Psoas muscle (tissue), 7 donors: ENCODE measurements at regions not wholly inside any gene's neighbourhood (a gene's known extent, or its start where the extent isn't known, plus 50 kb on each side); places are given as distances from the start of the nearest gene placed in this dataset.

Experiments used
- ATAC-seq, 4 donors: fragments of 200-7000 bp; cut with Tn5 transposase; one replicate each; pipeline ENCODE4 v1.9.1; 2020; ENCODE audit warnings: moderate library complexity in 3 of 4, mild to moderate bottlenecking in 2 of 4
- DNase-seq, 2 donors: peaks; one replicate each; pipeline ENCODE4 v3.0.0-alpha.2; 2020
- H3K27ac ChIP-seq: fragments of 200-600 bp; one replicate; pipeline ENCODE4 v1.8.0; 2022
- H3K27me3 ChIP-seq, 3 donors: fragments of 200-600 bp in 1 of 3; one replicate each; pipeline versions ENCODE4 v1.6.1 to v1.8.0; 2013 to 2022; ENCODE audit warnings: low read length in 2 of 3, mild to moderate bottlenecking in 2 of 3, moderate library complexity in 1 of 3; ENCODE audit not compliant: insufficient read depth in 3 of 3
- H3K36me3 ChIP-seq, 2 donors: fragments of 200-600 bp in 1 of 2; one replicate each; pipeline versions ENCODE4 v1.6.1 to v1.8.0; 2013 to 2022; ENCODE audit warnings: low read depth in 1 of 2, mild to moderate bottlenecking in 1 of 2, moderate library complexity in 1 of 2; ENCODE audit not compliant: insufficient read depth in 1 of 2
- H3K4me1 ChIP-seq: fragments of 200-600 bp; one replicate; pipeline ENCODE4 v1.8.0; 2022
- H3K4me3 ChIP-seq: fragments of 200-600 bp; one replicate; pipeline ENCODE4 v1.8.0; 2022; ENCODE audit warnings: mild to moderate bottlenecking
- H3K9me3 ChIP-seq: fragments of 200-600 bp; one replicate; pipeline ENCODE4 v1.8.0; 2022
- WGBS, 3 donors: extraction: QIAGEN DNeasy Blood & Tissue Kit; methylation state at CpG; one replicate each; pipeline versions ENCODE4 v1.1.6 to v1.1.7; 2013; 5-methylcytosine and 5-hydroxymethylcytosine counted together
- intact Hi-C, 2 donors: fragments of 100-400 bp; cut with DNase I; formaldehyde crosslinking; loops; one replicate each; pipeline versions ENCODE4 v1.11.0 to v1.14.2; 2022
- TF ChIP-seq, protein P1 (sequence below): fragments of 200-600 bp; IDR thresholded peaks from one replicate; pipeline ENCODE4 v1.8.0; 2022; ENCODE audit warnings: antibody characterized with exemption
- donor health status: healthy with polysubstance abuse.
- donor health status: DM: no; HTN: no; CAD: no; lungs with moderate emphysema.
- donor health status: Bipolar disorder and iron deficiency.
- donor health status: healthy.
- donor health status: DM: yes; HTN: yes; CAD: no.
- donor health status: DM: no; HTN: no; CAD: no.
- donor health status: DM: yes; HTN: yes; CAD: no.

DNA sequence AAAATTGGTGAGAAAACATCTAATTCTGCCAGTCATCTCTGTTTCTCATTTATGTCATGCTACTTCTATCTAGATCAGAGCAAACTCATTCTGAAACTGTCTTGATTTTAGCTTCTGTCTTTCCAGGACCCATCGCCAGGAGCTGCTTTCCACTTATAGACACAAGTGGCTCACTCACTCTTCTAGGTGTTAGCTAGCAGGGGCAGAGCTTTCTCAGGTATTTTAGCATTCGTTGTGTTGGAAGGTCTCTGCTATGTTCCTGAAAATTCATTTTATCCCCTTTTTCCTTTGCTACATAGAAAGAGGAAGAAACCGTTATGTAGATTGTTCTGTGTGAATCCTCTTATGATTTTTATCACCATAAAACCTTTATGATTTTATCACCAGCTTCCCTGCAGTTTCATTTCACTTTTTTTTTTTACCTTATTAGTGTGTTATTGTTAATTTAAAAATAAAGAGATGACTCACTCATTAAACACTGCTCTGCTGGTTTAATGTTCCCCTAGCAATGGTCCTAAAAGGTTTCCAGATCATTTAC lies 246.6 kb upstream of the AADAT start:
- no peak for DNase-seq
- whole genome bisulfite sequencing, 3 donors: 75 to 76% (median 76%) methylated on average over 3 of the region's 3 CpGs
- intact Hi-C loops: no loop called here
- H3K4me3 ChIP-seq: no peak overlapping the region
- no peaks in the 10 kb centered on the region for H3K4me1 ChIP-seq
- no peaks in the 10 kb centered on the region for H3K36me3 ChIP-seq
- ATAC-seq: no peak
- no peaks in the 10 kb centered on the region for H3K27me3 ChIP-seq
- H3K9me3 ChIP-seq: no peaks in the 10 kb centered on the region
- TF ChIP-seq, protein P1, sequence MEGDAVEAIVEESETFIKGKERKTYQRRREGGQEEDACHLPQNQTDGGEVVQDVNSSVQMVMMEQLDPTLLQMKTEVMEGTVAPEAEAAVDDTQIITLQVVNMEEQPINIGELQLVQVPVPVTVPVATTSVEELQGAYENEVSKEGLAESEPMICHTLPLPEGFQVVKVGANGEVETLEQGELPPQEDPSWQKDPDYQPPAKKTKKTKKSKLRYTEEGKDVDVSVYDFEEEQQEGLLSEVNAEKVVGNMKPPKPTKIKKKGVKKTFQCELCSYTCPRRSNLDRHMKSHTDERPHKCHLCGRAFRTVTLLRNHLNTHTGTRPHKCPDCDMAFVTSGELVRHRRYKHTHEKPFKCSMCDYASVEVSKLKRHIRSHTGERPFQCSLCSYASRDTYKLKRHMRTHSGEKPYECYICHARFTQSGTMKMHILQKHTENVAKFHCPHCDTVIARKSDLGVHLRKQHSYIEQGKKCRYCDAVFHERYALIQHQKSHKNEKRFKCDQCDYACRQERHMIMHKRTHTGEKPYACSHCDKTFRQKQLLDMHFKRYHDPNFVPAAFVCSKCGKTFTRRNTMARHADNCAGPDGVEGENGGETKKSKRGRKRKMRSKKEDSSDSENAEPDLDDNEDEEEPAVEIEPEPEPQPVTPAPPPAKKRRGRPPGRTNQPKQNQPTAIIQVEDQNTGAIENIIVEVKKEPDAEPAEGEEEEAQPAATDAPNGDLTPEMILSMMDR: no peak
- no peak overlapping the region for H3K27ac ChIP-seq

DNA sequence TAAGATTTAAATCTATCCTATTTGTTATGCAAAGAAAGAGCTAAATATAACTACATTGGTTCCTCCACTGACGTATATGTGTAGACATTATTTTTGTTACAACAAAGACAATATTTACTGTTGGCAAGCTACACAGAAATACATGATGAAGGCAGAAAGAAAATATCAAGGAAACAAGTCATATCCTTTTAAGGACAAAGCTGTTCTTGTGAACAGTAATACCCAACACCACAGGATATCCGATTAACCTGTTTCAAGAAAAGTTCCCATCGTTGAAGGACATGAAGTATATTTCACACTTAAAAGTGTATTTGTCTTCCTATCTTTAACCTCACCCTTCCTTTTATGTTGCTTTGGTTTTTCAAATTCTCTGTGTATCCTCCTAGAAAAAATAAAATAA lies 235.8 kb upstream of the AADAT start:
- H3K27ac ChIP-seq: no peak overlapping the region
- no peaks in the 10 kb centered on the region for H3K9me3 ChIP-seq
- TF ChIP-seq, protein P1: no peak
- H3K27me3 ChIP-seq: no peaks in the 10 kb centered on the region
- no peaks in the 10 kb centered on the region for H3K36me3 ChIP-seq
- WGBS, 3 donors: 56 to 61% (median 61%) methylated on average over 3 of the region's 3 CpGs
- H3K4me3 ChIP-seq: no peak overlapping the region
- intact Hi-C loops: no loop called here
- no peaks in the 10 kb centered on the region for H3K4me1 ChIP-seq
- ATAC-seq: no peak
- no peak for DNase-seq

DNA sequence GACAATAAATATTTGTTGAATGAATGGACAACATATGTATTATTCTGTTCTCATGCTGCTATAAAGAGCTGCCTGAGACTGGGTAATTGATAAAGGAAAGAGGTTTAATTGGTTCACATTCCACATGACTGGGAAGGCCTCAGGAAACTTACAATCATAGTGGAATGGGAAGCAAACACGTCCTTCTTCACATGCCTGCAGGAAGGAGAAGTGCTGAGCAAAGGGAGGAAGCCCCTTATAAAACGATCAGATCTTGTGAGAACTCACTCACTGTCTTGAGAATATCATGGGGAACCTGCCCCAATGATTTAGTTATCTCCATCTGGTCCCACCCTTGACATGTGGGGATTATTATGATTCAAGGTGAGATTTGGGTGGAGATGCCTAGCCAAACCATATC lies 233.9 kb upstream of the AADAT start:
- 43 to 67% (median 60%) methylated on average over 2 of the region's 2 CpGs for WGBS, 3 donors
- no peaks in the 10 kb centered on the region for H3K27me3 ChIP-seq
- ATAC-seq: no peak
- H3K4me1 ChIP-seq: no peaks in the 10 kb centered on the region
- no peak overlapping the region for H3K4me3 ChIP-seq
- intact Hi-C loops: no loop called here
- H3K36me3 ChIP-seq: no peaks in the 10 kb centered on the region
- no peak for DNase-seq
- no peak overlapping the region for H3K27ac ChIP-seq
- TF ChIP-seq, protein P1: no peak
- H3K9me3 ChIP-seq: no peaks in the 10 kb centered on the region

DNA sequence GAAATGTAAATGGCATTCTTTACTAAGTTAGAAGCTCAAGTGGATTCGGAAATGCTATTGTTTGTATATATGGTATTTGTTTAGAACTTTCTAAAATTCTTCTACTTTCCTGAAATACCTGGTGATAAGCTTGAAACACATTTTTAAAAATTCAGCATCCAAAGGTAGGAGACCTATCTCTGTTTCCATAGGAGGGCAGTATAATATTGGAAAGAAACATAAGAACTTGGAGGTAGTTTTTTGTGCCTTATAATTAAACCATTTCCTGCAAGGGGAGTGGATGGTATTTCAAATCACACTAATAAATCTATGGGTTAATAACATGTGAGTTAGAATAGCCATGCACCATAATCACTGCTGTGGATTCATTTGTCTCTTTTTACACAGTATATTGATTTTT lies 217.4 kb upstream of the AADAT start:
- H3K9me3 ChIP-seq: no peaks in the 10 kb centered on the region
- H3K36me3 ChIP-seq: no peaks in the 10 kb centered on the region
- intact Hi-C loops: no loop called here
- 77 to 88% (median 81%) methylated on average over 1 of the region's 1 CpG for WGBS, 3 donors
- ATAC-seq (no peak), DNase-seq (no peak)
- no peak overlapping the region for H3K27ac ChIP-seq
- TF ChIP-seq, protein P1: no peak
- H3K4me3 ChIP-seq: no peak overlapping the region
- H3K4me1 ChIP-seq: no peaks in the 10 kb centered on the region
- H3K27me3 ChIP-seq: no peaks in the 10 kb centered on the region

DNA sequence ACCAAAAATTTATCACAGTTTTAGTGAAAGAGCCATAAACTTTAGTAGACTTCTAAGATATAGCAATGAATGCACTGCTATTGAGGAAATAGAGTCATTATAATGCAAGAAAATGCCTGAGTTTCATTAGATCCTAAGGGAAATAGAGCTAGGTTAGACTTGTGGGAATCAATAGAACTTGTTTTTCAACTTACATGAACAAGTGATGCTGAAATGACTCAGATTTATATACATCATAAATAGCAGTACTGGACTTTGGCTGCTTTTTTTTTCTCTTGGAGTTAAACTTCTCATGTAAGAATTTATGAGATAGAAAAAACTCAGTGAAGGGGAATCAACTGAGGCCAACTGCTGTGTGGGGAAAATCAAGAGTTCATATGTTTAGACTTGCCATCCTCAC lies 216.5 kb upstream of the AADAT start:
- Histone ChIP-seq H3K36me3 (no peaks in the 10 kb centered on the region), H3K4me1 (no peaks in the 10 kb centered on the region), H3K27ac (no peak overlapping the region), H3K4me3 (no peak overlapping the region), H3K9me3 (no peaks in the 10 kb centered on the region), H3K27me3 (no peaks in the 10 kb centered on the region)
- intact Hi-C loops: no loop called here
- TF ChIP-seq, protein P1: no peak
- no peak for ATAC-seq
- no peak for DNase-seq
